Natural killer cell treated with Interleukin-12 subunit alpha and Interleukin-12 subunit beta and Interleukin-15 and Interleukin-18, amount 100 ng/mL, for 72 hours (primary cell): ENCODE measurements at regions not wholly inside any gene's neighbourhood (a gene's known extent, or its start where the extent isn't known, plus 50 kb on each side); places are given as distances from the start of the nearest gene placed in this dataset.

Source experiments
- ATAC-seq, 2 donors: fragments of 150-1000 bp; cut with Tn5 transposase in 1 of 2; sonication (Bioruptor Pico), chemical (Tn5 transposase) in 1 of 2; 2 replicates each; pipeline ENCODE4 v1.10.0; 2021
- DNase-seq: peaks from one replicate; pipeline ENCODE4 v3.0.0; 2022; ENCODE audit warnings: low spot score
- H3K27ac Mint-ChIP-seq, 2 donors: 1 replicate in 1 of 2; 2 replicates in 1 of 2; pipeline ENCODE4 v1.8.0; 2022; ENCODE audit warnings: mixed read lengths in 2 of 2, mild to moderate bottlenecking in 1 of 2, moderate library complexity in 1 of 2
- H3K27me3 Mint-ChIP-seq, 2 donors: 1 replicate in 1 of 2; 2 replicates in 1 of 2; pipeline ENCODE4 v1.8.0; 2022; ENCODE audit warnings: mixed read lengths in 2 of 2
- H3K36me3 Mint-ChIP-seq: one replicate; pipeline ENCODE4 v1.8.0; 2022; ENCODE audit warnings: mixed read lengths
- H3K4me1 Mint-ChIP-seq, 2 donors: 1 replicate in 1 of 2; 2 replicates in 1 of 2; pipeline ENCODE4 v1.8.0; 2022; ENCODE audit warnings: low read depth in 2 of 2, mixed read lengths in 2 of 2, mild to moderate bottlenecking in 1 of 2
- H3K4me3 Mint-ChIP-seq: one replicate; pipeline ENCODE4 v1.8.0; 2022; ENCODE audit warnings: mixed read lengths
- H3K9me3 Mint-ChIP-seq: 2 replicates; pipeline ENCODE4 v1.8.0; 2022; ENCODE audit warnings: mixed read lengths

DNA sequence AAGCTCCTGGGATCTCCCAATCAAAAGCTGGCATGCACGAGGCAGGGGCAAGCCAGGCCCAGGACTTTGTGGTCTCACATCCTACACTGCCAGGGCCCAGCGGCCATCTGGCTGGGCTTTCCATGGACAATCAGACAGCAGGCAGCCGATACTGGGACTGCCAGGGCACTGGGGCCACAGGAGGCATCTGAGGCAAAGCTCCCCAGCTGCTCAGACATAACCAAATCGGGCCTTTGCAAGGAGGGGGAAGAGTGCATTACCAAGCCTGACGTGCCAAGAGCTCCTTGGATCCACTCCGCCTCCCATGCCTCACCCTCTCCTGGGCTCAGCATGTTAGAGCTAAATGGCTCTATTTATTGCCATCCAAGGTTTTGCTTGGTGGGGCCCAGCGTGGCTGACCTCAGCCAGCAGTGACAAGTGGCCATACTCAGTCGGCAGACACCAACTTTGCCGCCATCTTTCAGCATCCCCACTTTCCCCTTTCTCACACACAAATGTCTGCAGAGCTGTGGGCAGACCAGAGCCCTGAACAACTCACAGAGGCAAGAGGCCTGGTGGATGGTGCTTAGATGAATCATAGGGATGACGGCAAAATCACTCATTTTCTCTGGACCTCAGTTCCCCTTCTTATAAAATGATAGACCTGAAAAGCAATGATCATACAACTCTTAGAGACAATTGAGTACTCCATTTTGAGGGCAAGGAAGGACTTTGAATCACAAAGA, 200.8 kb downstream of the TTC32 start:
- Mint-ChIP-seq H3K36me3 (no peaks in the 10 kb centered on the region), H3K27me3 (no peaks in the 10 kb centered on the region), H3K9me3 (peaks cover 4% of the 10 kb centered on the region), H3K27ac (no peak overlapping the region), H3K4me3 (no peak overlapping the region), H3K4me1 (no peaks in the 10 kb centered on the region)
- ATAC-seq (no peak), DNase-seq (no peak)

GRCh38 chr2:19697131-19697530, 204.7 kb downstream of the TTC32 start:
- no peak overlapping the region for H3K4me3 Mint-ChIP-seq
- no peak overlapping the region for H3K27ac Mint-ChIP-seq

GRCh38 chr2:19695706-19696105, 206.1 kb downstream of the TTC32 start:
- no peak for DNase-seq
- H3K9me3 Mint-ChIP-seq = no peaks in the 10 kb centered on the region
- H3K4me3 Mint-ChIP-seq = no peak overlapping the region
- no peak overlapping the region for H3K27ac Mint-ChIP-seq
- H3K36me3 Mint-ChIP-seq = no peaks in the 10 kb centered on the region
- no peaks in the 10 kb centered on the region for H3K4me1 Mint-ChIP-seq
- ATAC-seq = no peak
- peaks cover 0 to 12% of the 10 kb centered on the region in 2 donors for H3K27me3 Mint-ChIP-seq

More at GRCh38 chr2:19697131-19697530, 204.7 kb downstream of the TTC32 start:
- peaks cover 0 to 6% of the 10 kb centered on the region in 2 donors for H3K27me3 Mint-ChIP-seq
- DNase-seq (no peak), ATAC-seq (no peak)
- peaks cover 4% of the 10 kb centered on the region for H3K9me3 Mint-ChIP-seq
- no peaks in the 10 kb centered on the region for H3K36me3 Mint-ChIP-seq
- H3K4me1 Mint-ChIP-seq = no peaks in the 10 kb centered on the region

DNA sequence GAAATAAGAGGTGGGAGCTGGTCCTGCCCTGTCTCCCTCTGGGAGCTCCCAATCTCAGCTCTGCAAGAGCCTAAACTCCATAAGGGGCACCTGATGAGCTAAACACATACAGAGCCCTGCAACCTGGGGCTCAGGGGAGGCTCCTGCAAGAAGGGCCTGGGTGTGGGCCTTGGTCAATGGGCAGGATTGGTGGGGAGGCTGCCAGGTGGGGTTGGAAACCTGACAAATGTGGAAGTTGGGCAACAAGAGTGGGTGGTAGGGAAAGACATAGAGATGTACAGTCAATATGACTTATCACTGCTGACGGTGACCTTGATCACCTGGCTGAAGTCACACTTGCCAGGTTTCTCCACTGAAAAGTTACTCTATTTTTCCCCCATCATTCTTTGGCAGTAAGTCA, 209.9 kb downstream of the TTC32 start:
- Mint-ChIP-seq H3K4me1 (no peaks in the 10 kb centered on the region), H3K27me3 (peaks cover 0 to 14% of the 10 kb centered on the region in 2 donors), H3K9me3 (no peaks in the 10 kb centered on the region), H3K4me3 (no peak overlapping the region), H3K27ac (no peak overlapping the region), H3K36me3 (no peaks in the 10 kb centered on the region)
- no peak for ATAC-seq
- DNase-seq = no peak

DNA sequence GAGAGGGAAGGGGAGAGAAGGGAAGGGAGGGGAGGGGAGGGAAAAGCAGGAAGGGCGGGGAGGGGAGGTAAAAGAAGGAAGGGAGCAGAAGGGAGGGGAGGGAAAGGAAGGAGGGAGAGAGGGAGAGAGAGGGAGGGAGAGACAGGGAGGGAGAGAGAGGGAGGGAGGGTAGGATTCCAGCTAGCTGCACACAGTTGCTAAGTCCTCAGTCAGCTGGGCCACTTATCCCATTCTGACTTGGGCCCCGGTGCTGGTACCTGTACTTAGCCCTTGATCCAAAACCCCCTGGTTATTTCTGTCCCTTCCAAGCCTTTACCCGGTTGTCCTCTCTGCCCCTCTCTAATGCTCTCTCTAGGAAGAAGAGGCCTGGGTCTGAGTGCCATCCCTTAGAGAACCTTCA, 211.4 kb downstream of the TTC32 start:
- Mint-ChIP-seq H3K27ac (no peak overlapping the region), H3K9me3 (no peaks in the 10 kb centered on the region), H3K4me1 (no peaks in the 10 kb centered on the region), H3K36me3 (no peaks in the 10 kb centered on the region), H3K27me3 (peaks cover 0 to 13% of the 10 kb centered on the region in 2 donors), H3K4me3 (no peak overlapping the region)
- ATAC-seq (no peak), DNase-seq (no peak)

GRCh38 chr2:19689646-19690168, 212.1 kb downstream of the TTC32 start:
- H3K4me3 Mint-ChIP-seq = no peak overlapping the region
- DNase-seq (no peak), ATAC-seq (no peak)
- H3K27ac Mint-ChIP-seq = no peak overlapping the region
- peaks cover 1 to 8% of the 10 kb centered on the region in 2 donors for H3K27me3 Mint-ChIP-seq
- H3K9me3 Mint-ChIP-seq = peaks cover 1% of the 10 kb centered on the region
- H3K4me1 Mint-ChIP-seq = no peaks in the 10 kb centered on the region
- no peaks in the 10 kb centered on the region for H3K36me3 Mint-ChIP-seq

DNA sequence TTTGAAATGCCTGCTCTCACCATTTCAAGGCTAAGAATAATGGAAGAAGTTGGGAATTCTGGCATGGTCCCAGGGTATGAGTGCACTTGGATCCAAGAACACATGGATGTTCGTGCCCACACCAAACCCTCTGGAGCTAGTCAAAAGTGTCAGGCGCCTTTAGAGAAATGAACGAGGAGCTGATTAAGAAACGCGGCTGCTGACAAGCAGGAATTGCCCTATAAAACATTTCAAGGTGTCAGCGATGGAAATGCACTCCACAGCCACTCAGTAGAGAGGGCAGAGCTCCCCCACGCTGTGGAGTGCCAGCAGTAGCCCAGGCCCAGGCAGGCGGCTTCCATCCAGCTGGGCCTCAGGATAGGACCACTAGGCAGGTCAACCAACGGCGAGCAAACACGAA, 213.7 kb downstream of the TTC32 start:
- Mint-ChIP-seq H3K27ac (no peak overlapping the region), H3K9me3 (peaks cover 3% of the 10 kb centered on the region), H3K4me3 (no peak overlapping the region), H3K4me1 (no peaks in the 10 kb centered on the region), H3K27me3 (peaks cover 3 to 8% of the 10 kb centered on the region in 2 donors), H3K36me3 (no peaks in the 10 kb centered on the region)
- DNase-seq = no peak
- ATAC-seq = no peak

DNA sequence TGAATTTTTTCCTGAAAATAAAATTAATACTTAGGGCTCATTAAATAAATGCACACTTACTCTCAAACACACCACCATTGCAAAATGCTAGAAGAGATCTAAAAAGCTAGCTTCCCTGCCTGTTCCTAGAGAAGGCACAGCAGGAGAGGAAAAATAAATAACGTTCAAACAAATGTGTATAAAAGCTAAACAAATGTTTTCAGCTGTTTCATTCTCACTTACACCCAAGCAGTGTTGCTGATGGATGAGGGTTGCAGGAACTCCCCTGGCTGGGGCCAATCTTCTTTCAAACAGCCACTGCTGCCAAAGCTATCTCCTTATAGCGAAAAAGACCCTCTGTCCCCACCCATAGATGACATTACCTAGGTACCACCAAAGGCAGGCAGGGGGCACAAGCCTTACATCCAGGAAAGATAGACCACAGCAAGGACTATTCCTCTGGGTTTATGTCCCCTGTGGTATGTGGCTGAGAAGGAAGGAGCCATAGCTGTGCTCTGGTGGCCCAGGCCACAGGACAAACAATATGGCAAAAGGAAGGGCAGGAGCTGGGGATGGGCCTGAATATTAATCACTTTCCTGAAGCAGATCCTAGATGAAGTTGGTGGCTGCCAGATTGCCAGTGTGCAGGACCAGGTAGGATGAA, 214.6 kb downstream of the TTC32 start:
- peaks cover 3% of the 10 kb centered on the region for H3K9me3 Mint-ChIP-seq
- H3K27ac Mint-ChIP-seq = no peak overlapping the region
- H3K4me3 Mint-ChIP-seq = no peak overlapping the region
- ATAC-seq = no peak
- no peaks in the 10 kb centered on the region for H3K4me1 Mint-ChIP-seq
- H3K27me3 Mint-ChIP-seq = peaks cover 3 to 8% of the 10 kb centered on the region in 2 donors
- no peak for DNase-seq
- H3K36me3 Mint-ChIP-seq = no peaks in the 10 kb centered on the region

- Mint-ChIP-seq H3K27ac (no peak overlapping the region), H3K4me1 (no peaks in the 10 kb centered on the region), H3K9me3 (peaks cover 3% of the 10 kb centered on the region), H3K4me3 (no peak overlapping the region), H3K36me3 (no peaks in the 10 kb centered on the region), H3K27me3 (peaks cover 3 to 8% of the 10 kb centered on the region in 2 donors)
- ATAC-seq (peak in 1 of 2 donors; percentile 37), DNase-seq (no peak)
These were observed 215.3 kb downstream of the TTC32 start for GRCh38 chr2:19686439-19686838.

- peaks cover 2 to 3% of the 10 kb centered on the region in 2 donors for H3K27me3 Mint-ChIP-seq
- ATAC-seq (no peak), DNase-seq (no peak)
- H3K36me3 Mint-ChIP-seq = no peaks in the 10 kb centered on the region
- no peak overlapping the region for H3K4me3 Mint-ChIP-seq
- H3K4me1 Mint-ChIP-seq = no peaks in the 10 kb centered on the region
- peaks cover 3% of the 10 kb centered on the region for H3K9me3 Mint-ChIP-seq
- no peak overlapping the region for H3K27ac Mint-ChIP-seq
These were observed 216.1 kb downstream of the TTC32 start for GRCh38 chr2:19685731-19686130.

DNA sequence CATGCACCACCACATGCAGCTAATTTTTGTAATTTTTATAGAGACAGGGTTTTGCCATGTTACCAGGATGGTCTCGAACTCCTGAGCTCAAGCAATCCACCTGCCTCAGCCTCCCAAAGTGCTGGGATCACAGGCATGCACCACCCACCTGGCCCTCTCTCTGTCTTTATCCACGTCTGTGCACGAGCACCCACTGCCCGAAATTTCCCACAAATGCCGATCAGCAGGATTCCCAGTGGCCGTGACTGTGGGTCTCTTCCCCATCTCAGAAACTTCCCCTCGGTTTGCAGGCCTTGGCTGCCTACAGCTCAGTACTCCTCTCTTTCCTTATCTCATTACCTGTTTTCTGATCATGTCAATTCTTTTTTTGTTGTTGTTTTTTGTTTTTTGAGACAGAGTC, 217.3 kb downstream of the TTC32 start:
- Mint-ChIP-seq H3K9me3 (peaks cover 3% of the 10 kb centered on the region), H3K27ac (no peak overlapping the region), H3K27me3 (peaks cover 0 to 3% of the 10 kb centered on the region in 2 donors), H3K4me3 (no peak overlapping the region), H3K36me3 (no peaks in the 10 kb centered on the region), H3K4me1 (no peaks in the 10 kb centered on the region)
- DNase-seq = no peak
- no peak for ATAC-seq

DNA sequence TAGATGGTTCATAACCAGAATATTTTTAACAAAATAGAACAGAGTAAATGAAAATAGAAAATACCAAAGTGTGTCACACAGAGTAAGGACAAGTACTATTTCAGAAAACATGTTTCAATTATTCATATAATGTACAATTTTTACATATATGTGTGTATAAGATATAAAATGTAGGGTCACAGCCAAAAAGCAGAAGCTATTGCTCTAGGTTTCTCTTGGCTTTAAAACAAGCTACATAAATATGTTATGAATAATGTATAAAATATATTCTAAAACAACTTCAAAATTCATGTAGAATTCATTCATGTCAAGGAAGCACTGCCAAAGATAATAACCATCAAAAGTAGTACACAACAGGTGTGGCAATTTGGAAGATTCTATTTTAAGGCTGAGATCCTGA, 218.2 kb downstream of the TTC32 start:
- H3K27me3 Mint-ChIP-seq = peaks cover 0 to 3% of the 10 kb centered on the region in 2 donors
- no peak overlapping the region for H3K4me3 Mint-ChIP-seq
- no peak overlapping the region for H3K27ac Mint-ChIP-seq
- H3K9me3 Mint-ChIP-seq = peaks cover 3% of the 10 kb centered on the region
- ATAC-seq (no peak), DNase-seq (no peak)
- H3K36me3 Mint-ChIP-seq = no peaks in the 10 kb centered on the region
- H3K4me1 Mint-ChIP-seq = no peaks in the 10 kb centered on the region

DNA sequence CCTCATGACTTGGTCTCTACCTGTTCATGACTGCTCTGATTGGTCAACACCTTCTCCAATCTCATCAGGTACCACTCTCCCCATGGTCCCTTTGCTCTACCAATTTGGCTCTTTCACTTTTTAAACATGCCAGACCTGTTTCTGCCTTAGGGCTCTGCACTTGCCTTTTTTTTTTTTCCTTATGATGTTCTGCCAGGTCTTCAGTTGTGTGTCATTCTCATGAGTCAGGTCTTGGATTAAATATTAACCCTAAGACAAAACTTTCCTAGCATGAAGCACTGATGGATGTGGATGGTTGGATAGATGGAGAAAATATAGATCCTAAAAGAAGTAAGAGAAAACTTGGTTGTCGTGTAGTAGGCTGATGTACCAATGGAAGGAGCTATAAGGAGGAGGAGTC, 219.3 kb downstream of the TTC32 start:
- Mint-ChIP-seq H3K4me1 (no peaks in the 10 kb centered on the region), H3K36me3 (no peaks in the 10 kb centered on the region), H3K9me3 (peaks cover 3% of the 10 kb centered on the region), H3K4me3 (no peak overlapping the region), H3K27me3 (peaks cover 0 to 3% of the 10 kb centered on the region in 2 donors), H3K27ac (no peak overlapping the region)
- ATAC-seq (no peak), DNase-seq (no peak)

DNA sequence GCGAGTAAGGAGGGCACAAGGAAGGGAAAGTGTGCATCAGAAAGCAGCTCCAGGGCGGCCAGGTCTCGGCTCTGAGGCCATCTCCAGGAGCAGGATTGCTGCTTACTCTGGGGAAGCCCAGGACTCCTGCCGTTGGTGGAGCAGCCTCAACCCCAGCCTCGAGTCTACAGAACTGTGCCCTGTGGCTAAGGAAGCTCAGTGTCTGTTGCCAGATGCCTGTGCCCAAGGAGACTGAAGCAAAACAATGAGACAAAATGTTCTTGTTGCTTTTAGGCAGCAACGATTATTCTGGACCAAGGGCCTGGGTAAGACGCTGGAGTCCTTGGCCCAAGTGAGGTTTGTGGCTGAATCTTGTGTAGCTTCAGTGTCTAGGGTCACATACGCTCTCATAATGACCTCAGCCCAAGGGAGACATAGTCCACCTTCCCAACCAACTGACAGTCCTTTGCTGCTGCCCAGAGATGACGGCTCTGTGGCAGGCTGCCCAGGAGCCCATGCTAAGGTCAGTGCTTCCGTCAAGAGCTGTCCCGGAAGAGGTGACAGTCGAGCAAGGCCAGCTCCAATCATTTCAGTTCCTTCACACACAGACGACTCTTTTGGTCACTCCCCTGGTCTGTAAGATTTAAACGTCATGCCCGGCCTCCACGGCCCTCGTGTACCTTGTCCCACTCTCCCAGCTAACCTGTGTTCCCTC, 223.8 kb downstream of the TTC32 start:
- H3K27ac Mint-ChIP-seq = no peak overlapping the region
- H3K4me1 Mint-ChIP-seq = no peaks in the 10 kb centered on the region
- DNase-seq (no peak), ATAC-seq (no peak)
- no peaks in the 10 kb centered on the region for H3K9me3 Mint-ChIP-seq
- H3K36me3 Mint-ChIP-seq = no peaks in the 10 kb centered on the region
- H3K27me3 Mint-ChIP-seq = peaks cover 2 to 14% of the 10 kb centered on the region in 2 donors
- H3K4me3 Mint-ChIP-seq = no peak overlapping the region
